LHCN-M2 (cell line): ENCODE measurements at regions not wholly inside any gene's neighbourhood (a gene's known extent, or its start where the extent isn't known, plus 50 kb on each side); places are given as distances from the start of the nearest gene placed in this dataset.
A peak's percentile ranks its signal among the peaks of the same experiment; 100 is the strongest.
"Not testable (repeated sequence)": the region's sequence is repeated elsewhere in the genome, so short reads cannot be mapped to it uniquely, and the experiment has no call there.

Experiments used
- DNase-seq: peaks from one replicate; pipeline ENCODE4 v3.0.0-alpha.2; 2012; ENCODE audit warnings: low read depth

DNA sequence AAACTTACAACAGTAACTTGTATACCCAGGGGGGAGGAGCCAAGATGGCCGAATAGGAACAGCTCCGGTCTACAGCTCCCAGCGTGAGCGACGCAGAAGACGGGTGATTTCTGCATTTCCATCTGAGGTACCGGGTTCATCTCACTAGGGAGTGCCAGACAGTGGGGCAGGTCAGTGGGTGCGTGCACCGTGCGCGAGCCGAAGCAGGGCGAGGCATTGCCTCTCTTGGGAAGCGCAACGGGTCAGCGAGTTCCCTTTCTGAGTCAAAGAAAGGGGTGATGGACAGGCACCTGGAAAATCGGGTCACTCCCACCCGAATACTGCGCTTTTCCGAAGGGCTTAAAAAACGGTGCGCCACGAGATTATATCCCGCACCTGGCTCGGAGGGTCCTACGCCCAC, 278.8 kb downstream of the FAM47B start:
- DNase-seq: not testable (repeated sequence)

DNA sequence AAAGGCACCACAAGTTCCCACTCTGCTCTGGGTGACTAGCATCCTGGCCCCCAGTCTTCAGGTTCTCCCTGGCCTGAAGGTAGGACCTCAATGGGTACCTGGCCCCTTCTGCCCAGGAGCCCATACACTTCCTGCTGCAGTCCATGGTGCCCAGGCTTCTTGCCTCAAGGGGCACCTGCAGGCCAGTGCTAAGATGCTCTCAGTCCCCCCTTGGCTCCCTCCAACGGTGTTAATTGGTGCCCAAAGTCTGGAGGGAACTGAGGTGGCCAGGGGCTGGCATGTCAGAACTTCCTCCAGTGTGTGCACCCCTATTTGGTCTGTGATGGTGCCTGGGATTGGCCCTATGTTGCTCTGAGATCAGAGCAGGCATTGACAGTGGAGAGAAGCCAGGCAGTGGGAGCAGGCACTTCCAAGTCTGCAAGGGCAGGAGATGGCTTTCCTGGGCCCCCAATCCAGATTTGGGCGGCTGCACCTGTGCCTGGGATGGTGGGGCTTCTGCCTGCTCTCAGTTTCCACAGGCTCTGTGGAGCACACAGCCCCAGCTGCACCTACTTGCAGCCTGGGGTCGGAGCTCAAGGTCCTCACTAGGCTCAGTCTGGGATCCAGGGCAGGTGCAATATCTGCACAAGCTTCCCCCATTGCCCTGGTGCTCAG, 301.6 kb downstream of the FAM47B start:
- DNase-seq: no peak

DNA sequence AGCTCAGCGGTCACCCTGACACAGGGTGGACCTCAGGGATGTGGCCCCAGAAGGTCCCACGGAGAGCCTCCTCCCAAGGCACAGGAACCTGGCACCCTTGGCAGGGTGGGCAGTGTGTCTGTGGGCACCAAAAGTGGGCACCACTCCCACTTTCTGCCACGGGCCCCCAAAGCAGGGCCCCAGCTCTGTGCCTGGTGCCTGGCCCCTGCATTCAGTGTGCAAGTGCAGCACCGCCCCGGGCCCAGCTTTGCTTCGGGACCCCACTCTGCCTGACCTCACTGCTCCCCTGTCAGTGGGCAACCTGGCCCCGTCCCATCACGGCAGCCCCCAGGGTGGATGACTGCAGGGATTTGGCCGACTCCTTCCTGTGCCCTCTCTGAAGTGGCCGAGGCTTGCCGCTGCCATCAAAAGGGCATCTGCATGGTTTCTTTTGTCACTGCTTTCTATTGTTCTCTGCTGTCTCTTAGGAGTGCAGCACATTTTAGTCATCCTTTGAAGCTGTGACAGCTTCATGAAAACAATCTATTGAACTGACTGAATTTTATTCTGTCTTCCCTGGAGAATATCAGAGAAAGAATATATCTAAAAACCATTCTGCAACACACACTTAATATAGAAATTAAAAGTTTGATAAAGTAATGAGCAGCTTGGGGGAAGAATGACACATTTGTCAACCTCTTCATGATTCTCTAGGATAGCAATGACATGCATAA, 302.4 kb downstream of the FAM47B start:
- no peak for DNase-seq

DNA sequence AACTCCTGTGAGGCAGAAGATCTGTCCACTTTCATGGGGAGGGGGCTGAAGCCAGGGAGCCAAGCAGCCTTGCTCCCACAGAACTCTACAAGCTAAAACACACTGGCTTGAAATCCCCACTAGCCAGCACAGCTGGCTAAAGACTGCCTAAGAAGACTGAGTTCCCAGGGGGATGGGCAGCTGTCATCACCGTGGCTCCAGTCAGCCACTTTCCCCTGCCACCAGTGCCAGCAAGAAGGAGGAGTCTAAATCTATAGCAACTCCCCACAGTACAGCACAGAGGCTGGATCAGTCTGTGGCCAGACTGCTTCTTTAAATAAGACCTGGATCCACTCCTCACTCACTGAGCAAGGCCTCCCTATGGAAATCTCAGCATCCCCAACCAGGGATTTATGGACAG, 308.6 kb downstream of the FAM47B start:
- DNase-seq: no peak

DNA sequence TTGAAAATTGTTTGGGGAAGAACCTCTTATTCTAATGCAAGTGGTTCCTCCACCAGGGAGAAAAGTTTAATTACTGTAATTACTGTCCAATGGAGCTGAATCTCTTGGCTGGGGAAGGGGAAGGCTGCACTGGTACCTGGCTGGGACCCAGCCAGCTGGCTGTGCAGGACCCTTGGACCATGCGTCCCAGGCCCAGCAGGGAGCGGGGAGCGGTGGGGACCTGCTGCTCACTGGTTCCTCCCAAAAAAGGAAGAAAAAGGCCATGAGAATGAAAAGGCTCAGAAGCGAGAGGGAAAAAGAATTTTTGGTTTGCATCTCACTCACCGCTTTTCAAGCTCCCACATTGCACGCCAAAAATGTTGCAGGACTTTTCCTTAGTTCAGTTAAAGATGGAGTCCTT, 333.5 kb downstream of the FAM47B start:
- no peak for DNase-seq

DNA sequence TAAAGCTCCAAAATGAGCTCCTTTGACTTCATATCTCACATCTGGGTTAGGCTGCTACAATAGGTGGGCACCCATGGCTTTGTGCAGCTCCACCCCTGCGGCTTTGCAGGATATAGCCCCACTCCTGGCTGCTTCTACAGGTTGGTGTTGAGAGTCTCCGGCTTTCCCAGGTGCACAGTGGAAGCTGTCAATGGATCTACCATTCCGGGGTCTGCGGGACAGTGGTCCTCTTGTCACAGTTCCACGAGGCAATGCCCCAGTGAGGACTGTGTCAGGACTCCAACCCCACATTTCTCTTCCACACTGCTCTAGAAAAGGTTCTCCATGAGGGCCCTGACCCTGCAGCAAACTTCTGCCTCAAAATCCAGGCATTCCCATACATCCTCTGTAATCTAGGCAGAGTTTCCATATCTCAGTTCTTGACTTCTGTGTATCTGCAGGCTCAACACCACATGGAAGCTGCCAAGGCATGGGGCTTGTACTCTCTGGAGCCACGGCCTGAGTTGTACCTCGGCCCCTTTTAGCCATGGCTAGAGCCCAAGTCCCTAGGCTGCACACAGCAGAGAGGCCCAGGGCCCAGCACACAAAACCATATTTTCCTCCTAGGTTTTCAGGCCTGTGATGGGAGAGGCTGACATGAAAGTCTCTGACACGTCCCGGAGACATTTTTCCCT, 342.8 kb downstream of the FAM47B start:
- DNase-seq: no peak

DNA sequence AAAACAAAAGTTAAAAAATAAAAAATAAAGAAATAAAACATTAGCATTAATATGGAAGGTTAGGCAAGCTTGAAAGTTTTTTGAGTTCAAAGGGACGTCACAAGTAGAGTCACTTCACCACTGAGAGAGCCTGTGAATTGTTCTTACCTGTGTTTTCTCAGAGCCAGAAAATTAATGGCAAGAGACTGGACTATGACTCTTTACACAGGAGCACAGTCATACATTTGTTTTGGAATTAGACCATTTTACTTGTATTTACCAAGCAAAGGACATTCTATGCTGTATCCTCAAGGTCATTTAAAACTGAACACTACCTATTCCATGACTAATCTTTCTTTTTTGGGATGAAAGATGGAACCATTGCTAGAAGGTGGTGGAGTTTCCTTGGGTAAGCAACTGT, 346.1 kb downstream of the FAM47B start:
- DNase-seq: no peak

DNA sequence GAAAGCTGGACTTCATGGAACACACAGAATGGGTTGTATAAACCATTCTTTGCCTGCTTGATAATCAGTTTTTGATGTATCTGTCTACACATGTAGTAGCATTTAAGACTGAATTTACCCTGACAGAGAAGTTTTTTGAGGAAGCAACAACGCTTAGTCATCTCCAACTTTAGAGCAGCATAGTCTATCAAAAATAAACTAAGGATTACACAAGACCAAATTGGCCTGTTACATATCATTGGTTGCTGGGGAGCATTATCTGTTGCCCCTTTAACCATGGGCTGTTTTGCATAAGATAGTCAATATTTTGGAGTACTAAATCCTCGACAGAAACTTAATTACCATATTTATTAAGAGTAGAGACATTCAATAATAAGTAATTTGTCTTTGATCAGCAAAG, 347.4 kb downstream of the FAM47B start:
- no peak for DNase-seq

DNA sequence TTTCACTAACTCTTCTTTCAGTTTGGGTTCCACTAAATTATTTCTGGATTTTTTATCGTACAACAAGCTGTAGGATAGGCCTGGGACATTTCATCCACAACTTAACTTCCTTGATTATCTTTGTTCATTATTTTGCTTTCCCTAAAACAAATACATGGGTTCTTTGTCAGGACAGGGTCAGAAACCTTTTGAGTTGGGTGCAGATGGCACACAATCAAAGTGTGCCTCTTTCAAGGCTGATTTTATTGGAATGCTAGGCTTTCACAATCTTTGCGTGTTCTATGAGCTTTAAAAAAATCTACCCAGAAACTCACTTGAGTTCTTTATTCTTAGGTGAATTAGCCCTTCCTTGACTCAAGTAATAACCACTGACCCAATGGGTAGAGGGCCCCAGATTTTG, 348.4 kb downstream of the FAM47B start:
- DNase-seq: no peak

DNA sequence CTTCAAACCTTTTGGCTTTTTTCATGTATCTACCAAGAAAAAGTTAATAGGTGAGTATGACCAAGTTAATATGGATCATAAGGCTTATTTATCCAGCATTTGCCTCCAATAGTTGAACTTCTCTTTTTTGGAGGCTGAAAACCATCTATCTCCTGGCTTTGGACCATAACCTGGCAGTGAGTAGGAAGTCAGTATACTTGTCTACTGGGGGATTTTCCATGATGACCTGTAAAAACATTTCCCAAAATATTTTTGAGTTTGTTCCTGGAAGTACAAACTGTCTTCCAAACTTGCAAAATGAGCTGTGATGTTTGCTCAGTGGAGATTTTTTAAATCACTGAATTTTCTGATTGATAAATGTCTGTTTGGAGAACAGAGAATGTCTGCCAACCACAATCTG, 349.9 kb downstream of the FAM47B start:
- DNase-seq: no peak

DNA sequence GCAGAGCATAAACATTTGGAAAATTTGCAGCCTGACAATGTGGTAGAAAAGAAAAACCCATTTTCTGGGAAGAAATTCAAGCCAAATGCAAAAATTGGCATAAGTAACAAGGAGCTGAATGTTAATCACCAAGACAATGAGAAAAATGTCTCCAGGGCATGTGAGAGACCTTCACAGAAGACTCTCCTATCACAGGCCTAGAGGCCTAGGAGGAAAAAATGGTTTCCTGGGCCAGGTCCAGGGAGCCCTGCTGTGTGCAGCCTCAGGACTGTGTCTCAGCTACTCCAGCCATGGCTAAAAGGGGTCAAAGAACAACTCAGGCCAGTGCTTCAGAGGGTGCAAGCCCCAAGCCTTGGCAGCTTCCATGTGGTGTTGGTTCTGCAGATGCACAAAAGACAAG, 362.4 kb downstream of the FAM47B start:
- not testable (repeated sequence) for DNase-seq

DNA sequence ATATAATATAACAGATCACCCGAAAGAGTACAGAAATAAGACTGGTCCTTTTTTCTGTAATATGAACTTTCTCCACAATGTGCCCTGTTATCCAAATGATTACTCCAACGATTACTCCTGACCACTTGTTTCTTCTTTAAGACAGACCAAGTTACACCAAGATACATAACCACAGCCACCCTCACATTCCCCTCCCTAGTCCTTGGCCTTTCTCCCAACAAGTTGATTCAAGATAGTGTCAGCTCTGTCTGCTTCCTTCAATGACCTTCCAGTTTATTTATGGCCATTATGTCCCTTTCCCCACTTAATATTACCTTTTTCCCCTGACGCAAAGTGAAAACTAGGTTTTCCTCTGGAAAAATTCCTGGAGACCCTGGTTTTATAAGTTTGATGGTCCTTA, 397.2 kb downstream of the FAM47B start:
- DNase-seq: peak; percentile 10

DNA sequence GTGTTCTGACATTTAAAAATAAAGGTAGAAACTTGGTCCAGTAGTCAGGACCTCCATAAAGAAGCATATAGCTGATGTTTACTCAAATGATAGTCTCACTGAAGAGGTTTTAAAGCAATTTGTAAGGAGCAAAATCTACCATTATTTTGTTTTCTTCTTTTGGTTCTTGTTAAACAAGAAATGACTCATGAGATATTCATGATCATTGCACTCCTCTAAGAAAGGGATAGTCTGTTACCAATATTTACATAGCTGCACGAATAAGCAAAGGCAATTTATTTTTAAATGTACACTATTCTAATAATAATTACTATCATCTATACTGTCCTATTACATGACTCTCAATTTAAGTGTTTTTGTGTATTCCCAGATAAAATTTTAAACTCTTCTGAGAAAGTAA, 397.9 kb downstream of the FAM47B start:
- no peak for DNase-seq

DNA sequence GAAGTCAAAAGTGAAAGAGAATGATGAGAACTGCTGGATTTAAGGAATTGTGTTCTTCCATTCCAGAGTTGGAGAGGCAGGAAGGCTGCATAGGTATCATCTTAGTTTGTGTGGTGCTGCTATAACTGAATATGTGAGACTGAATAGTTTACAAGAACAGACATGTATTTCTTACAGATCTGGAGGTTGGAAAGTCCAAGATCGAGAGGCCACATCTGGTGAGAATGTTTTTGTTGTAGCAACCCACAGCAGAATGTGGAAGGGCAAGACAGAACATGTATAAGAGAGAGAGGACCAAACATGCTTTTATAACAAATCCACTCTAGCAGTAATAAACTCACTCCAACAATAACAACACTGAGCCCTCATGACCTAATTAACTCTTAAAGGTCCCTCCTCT, 408.6 kb downstream of the FAM47B start:
- DNase-seq: no peak

DNA sequence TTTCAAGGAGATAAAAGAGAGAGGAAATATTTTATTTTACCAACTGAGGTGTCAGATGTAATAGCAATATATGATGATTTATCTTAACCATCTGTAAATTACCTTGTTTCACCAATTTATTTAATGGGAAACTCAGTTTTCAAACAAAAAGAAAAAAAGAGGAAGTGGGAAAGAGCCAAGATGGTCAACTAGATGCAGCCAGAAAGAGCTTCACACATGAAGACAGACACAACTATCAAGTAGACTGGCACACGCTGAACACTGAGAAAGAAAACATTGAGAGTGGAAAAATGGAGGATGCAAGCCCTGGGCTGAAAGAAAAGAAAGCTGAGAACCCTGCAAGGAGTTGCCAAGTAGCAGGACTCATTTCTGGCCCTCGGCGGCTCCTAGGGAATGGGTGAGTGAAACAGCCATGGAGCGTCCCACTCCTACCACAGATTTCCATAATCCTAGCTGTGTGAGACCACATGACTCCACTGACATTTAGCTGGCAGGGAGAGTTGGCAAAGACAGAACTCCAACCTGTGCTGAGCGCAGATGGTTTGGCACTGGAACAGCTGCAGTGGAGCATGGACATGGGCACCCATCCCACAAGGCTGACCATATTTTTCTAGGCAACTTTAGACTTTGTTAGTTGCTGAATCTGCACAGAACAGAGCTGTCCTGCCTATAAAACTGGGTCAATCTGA, 409.3 kb downstream of the FAM47B start:
- DNase-seq: no peak

DNA sequence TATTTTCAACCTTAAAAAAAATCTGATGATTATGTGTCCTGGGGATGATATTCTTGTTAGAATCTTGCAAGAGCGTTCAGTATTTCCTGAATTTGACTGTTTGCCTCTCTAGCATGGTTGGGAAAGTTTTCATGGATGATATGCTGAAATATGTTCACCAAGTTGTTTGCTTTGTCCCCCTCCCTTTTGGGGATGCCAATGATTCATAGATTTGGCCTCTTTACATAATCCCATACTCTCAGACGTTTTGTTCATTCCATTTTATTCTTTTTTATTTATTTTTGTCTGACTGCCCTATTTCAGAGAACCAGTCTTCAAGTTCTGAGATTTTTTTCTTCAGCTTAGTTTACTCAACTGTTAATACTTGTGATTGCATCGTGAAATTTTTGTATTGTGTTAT, 415.1 kb downstream of the FAM47B start:
- DNase-seq: no peak

DNA sequence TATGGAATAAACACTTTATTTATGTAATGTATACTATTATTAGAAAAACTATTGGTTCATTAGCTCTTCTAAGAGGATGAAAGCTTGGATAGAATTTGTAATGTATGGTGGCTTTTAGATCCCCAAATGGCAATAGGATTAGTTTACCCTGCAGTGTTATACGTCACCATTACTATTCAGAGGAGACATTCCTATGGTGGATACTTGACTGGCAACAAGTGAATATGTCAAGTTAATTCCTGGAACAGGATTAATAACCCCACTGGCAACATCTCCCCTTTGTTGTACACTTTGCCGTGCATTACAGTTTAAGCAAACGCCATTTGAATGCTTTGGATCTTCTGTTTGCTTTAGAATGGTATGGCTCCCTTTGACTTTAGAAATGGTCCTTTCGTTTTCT, 420.3 kb downstream of the FAM47B start:
- no peak for DNase-seq

DNA sequence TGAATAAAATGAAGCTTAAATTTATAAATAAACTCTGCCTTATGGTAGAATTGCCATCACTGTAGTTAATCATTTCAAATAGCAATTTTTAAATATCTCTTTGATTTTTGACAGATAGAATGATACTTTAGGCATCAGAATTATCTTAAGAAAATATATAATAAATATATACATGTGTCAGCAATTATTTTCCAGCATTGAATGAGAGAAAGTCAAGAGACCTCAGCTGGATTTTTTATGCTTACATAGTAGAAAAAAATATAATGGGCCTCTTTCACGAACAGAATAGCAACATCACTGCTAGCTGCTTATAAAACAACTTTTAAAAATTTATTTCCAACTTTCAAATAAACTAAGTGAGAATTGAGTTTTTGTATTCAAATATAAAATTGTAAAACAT, 424.0 kb upstream of the MAGEB16 start:
- no peak for DNase-seq

DNA sequence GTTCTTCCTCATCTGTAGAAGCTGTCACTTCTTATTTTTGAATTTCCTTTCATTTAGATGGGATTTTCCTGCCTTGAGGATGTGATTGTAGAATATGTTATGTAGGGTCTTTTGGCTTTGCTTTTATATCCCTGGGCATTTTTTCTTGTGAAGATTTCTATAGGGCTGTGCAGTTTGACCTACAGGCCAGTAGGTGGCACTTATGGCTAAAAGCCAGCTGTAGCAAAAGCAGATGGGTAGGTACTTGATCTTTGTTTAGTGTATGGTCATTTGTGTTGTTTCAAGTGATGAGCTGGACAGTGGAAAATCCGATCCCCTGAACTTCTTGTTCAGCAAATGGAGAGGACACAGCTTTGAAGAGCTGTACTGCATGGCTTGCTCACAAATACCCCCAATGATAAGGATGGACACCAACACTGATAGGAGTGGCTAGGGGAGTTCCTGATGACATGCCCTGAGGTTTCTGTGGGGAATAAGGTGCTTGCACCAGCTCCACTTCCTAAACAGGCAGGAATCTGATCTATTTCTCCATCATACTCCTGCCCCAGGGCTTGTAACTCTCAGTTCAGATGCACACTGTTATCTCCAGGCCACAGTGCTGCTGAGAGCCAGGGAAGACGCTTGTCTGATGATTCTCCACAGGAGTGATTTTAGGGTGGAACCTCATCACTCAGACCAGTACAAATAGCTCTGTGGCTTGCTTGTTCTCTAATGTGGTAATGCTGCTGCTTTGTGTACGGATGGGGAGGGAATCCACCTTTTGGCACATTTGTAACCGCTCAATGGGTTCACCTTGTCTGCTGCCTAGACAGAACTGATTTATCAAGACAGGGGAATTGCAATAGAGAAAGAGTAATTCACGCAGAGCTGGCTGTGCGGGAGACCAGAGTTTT, 417.1 kb upstream of the MAGEB16 start:
- DNase-seq: peak; percentile 22

DNA sequence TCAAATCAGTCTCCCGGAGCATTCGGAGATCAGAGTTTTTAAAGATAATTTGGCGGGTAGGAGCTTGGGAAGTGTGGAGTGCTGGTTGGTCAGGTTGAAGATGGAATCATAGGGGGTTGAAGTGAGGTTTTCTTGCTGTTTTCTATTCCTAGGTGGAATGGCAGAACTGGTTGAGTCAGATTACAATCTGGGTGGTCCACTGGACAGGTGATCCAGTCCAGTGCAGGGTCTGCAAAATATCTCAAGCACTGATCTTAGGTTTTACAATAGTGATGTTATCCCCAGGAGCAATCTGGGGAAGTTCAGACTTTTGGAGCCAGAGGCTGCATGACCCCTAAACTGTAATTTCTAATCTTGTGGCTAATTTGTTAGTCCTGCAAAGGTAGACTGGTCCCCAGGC, 416.4 kb upstream of the MAGEB16 start:
- DNase-seq: not testable (repeated sequence)

DNA sequence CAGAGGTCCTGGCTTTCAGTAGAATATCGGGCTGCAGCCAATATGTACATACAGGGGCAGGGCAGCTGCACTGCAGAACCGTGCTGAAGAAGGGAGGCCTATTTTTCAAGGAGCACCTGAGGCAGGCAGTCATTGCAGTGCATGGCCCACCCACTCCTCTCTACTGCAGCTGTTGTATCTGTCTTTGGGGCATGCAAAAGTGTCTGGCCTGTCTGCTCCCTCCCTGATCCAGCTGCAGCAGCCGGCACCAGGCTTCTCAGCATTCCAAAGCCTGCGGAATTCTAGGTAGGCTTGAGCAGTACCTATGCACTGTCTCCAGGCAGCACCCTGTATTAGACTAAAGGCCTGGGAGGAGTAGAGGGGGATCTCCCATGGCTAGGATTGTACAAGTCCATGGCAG, 415.2 kb upstream of the MAGEB16 start:
- no peak for DNase-seq
